Lung (tissue), 11 donors: ENCODE measurements at regions not wholly inside any gene's neighbourhood (a gene's known extent, or its start where the extent isn't known, plus 50 kb on each side); places are given as distances from the start of the nearest gene placed in this dataset.

Experiments
- ATAC-seq: fragments of 200-7000 bp; cut with Tn5 transposase; one replicate; pipeline ENCODE4 v1.9.1; 2020; ENCODE audit warnings: moderate number of reproducible peaks; ENCODE audit not compliant: insufficient read depth, low FRiP score
- DNase-seq, 3 donors: peaks; one replicate each; pipeline ENCODE4 v3.0.0-alpha.2; 2013 to 2017
- H3K27ac ChIP-seq, 2 donors: one replicate each; pipeline ENCODE4 v1.5.1; 2013; ENCODE audit warnings: mild to moderate bottlenecking in 2 of 2, moderate library complexity in 2 of 2, control low read depth in 1 of 2, inconsistent platforms in 1 of 2, low read depth in 1 of 2, low read length in 1 of 2
- H3K27me3 ChIP-seq, 3 donors: one replicate each; pipeline ENCODE4 v1.5.1; 2013; ENCODE audit warnings: low read length in 2 of 3; ENCODE audit not compliant: control insufficient read depth in 3 of 3, insufficient read depth in 3 of 3
- H3K36me3 ChIP-seq, 4 donors: one replicate each; pipeline ENCODE4 v1.5.1; 2013; ENCODE audit warnings: low read length in 4 of 4, mild to moderate bottlenecking in 1 of 4, moderate library complexity in 1 of 4; ENCODE audit not compliant: control insufficient read depth in 4 of 4, insufficient read depth in 4 of 4
- H3K4me1 ChIP-seq, 5 donors: one replicate each; pipeline ENCODE4 v1.5.1; 2013; ENCODE audit warnings: low read length in 5 of 5, mild to moderate bottlenecking in 2 of 5, moderate library complexity in 1 of 5; ENCODE audit not compliant: control insufficient read depth in 5 of 5, insufficient read depth in 5 of 5
- H3K4me3 ChIP-seq: one replicate; pipeline ENCODE4 v1.5.1; 2013; ENCODE audit warnings: mild to moderate bottlenecking, control low read depth, moderate library complexity
- H3K9ac ChIP-seq, 2 donors: one replicate each; pipeline ENCODE4 v1.5.1; 2013; ENCODE audit warnings: low read length in 2 of 2, control low read depth in 1 of 2; ENCODE audit not compliant: insufficient read depth in 1 of 2
- H3K9me3 ChIP-seq, 4 donors: one replicate each; pipeline ENCODE4 v1.5.1; 2013; ENCODE audit warnings: low read length in 3 of 4, mild to moderate bottlenecking in 1 of 4, moderate library complexity in 1 of 4; ENCODE audit not compliant: control insufficient read depth in 4 of 4, insufficient read depth in 3 of 4
- CTCF ChIP-seq: IDR thresholded peaks from 2 replicates; pipeline ENCODE4 v1.5.1; 2012; ENCODE audit warnings: mild to moderate bottlenecking; ENCODE audit errors: control extremely low read depth, extremely low read depth
- WGBS, 2 donors: extraction: QIAGEN DNeasy Blood & Tissue Kit; methylation state at CpG; one replicate each; pipeline ENCODE4 v1.1.7; 2013; 5-methylcytosine and 5-hydroxymethylcytosine counted together
- donor health status: control.
- donor health status: control.
- donor health status: Bipolar disorder and iron deficiency.
- donor health status: healthy.
- donor health status: DM: yes; HTN: yes; CAD: no.

GRCh38 chr9:73565833-73566465 is 414.3 kb downstream of the ANXA1 start:
- Histone ChIP-seq H3K27me3 (no peaks in the 10 kb centered on the region), H3K9ac (no peak overlapping the region), H3K9me3 (no peaks in the 10 kb centered on the region), H3K4me1 (no peaks in the 10 kb centered on the region), H3K36me3 (no peaks in the 10 kb centered on the region), H3K27ac (no peak overlapping the region), H3K4me3 (no peak overlapping the region)
- no peak for TF ChIP-seq CTCF
- peak in 2 of 3 donors; percentile 4 to 6 for DNase-seq
- no peak for ATAC-seq

GRCh38 chr9:73566627-73567026 is 415.0 kb downstream of the ANXA1 start:
- no peak overlapping the region for H3K4me3 ChIP-seq
- H3K27ac ChIP-seq, result no peak overlapping the region
- no peak overlapping the region for H3K9ac ChIP-seq
- DNase-seq, result no peak
- H3K9me3 ChIP-seq, result no peaks in the 10 kb centered on the region
- no peaks in the 10 kb centered on the region for H3K27me3 ChIP-seq
- H3K36me3 ChIP-seq, result no peaks in the 10 kb centered on the region
- no peak for ATAC-seq
- no peaks in the 10 kb centered on the region for H3K4me1 ChIP-seq
- WGBS, 2 donors, result 85 to 92% methylated on average over 1 of the region's 1 CpG
- no peak for TF ChIP-seq CTCF

GRCh38 chr9:73573235-73573634 is 421.6 kb downstream of the ANXA1 start:
- H3K27me3 ChIP-seq, result no peaks in the 10 kb centered on the region
- no peak overlapping the region for H3K27ac ChIP-seq
- H3K9me3 ChIP-seq, result no peaks in the 10 kb centered on the region
- no peak overlapping the region for H3K4me3 ChIP-seq
- no peak for TF ChIP-seq CTCF
- DNase-seq (no peak), ATAC-seq (no peak)
- no peaks in the 10 kb centered on the region for H3K36me3 ChIP-seq
- H3K4me1 ChIP-seq, result no peaks in the 10 kb centered on the region
- H3K9ac ChIP-seq, result no peak overlapping the region
- WGBS, 2 donors, result 67 to 83% methylated on average over 4 of the region's 4 CpGs
